CD4-positive, alpha-beta T cell treated with Interleukin-15 for 1 hour (primary cell): ENCODE measurements at regions not wholly inside any gene's neighbourhood (a gene's known extent, or its start where the extent isn't known, plus 50 kb on each side); places are given as distances from the start of the nearest gene placed in this dataset.

ENCODE experiments used
- DNase-seq: peaks from one replicate; pipeline ENCODE4 v3.0.0-alpha.2; 2020

DNA sequence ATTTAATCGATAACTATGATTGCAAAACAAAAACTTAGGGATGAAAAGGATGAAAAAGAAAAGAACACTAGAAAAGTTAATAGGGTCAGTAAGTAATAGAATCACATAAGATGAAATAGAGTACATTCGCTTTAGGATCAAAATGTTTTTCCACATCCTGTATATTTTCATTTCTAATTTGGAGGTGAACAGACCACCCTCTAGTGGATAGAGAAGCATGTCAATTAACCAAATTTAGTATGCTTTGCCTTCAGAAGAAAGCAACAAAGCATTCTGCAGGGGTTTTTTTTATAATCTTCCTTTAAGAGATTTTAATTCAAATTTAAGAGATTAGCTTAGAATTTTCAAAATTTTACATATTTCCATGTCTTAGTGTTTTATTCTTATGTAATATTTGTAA is 611.0 kb upstream of the SGCG start:
- no peak for DNase-seq

DNA sequence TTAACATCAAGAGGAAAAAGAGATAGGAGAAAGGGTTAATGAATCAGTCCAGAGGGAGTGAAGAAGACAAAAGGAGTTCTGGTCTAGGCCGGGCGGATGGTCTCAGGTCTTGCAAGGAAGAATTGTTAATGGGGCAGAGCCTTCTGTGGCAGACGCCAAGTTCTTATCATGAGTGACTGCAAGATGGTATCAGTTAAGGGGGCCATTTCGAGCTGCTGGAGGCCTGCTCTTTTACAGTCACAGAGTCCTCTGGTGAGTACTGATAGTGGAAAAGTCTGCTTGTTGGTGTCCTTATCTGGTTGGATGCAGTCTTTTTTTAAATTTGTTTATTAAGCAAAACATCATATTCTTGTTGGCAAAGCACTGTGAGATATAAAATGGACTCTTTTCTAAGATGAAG is 590.9 kb upstream of the SGCG start:
- DNase-seq: no peak

DNA sequence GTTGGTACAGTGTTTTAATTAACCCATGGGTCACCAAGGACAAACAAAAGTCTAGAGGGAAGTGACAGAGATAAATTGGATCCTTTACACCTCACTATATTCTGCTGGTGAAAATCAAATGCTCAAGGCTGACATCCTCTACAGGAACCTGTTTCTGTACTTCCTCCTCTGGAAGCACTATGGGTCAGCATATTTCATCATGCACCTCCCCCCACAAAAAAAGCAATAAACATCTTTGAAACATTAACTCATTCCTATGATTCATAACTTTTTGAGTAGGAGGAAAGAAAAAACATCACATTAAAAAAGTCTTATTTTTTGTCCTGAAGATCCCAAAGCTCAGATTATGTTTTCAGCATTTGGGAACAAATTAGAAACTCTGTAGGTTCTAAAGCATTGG is 588.3 kb upstream of the SGCG start:
- DNase-seq: no peak

DNA sequence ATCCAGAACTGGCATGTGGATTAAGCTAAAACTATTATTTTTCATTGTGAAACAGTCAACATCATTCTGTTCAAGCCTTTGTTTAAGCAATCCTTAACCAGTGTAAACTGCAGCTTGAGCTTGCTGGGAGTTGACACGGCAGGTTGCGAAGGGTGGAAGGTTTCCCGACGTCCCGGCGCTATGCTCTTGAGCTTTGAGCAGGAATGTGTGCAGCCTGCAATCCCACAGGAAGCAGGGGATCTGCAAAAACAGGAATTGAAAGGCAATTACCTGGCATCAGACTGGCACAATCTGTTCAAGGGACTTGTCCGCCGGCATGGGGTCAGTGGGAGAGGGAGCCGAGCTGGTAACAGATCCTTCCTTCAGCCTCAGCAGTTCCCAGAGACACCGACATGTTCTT is 586.7 kb upstream of the SGCG start:
- DNase-seq: no peak

GRCh38 chr13:22596171-22596863 is 584.5 kb upstream of the SGCG start:
- DNase-seq: no peak

GRCh38 chr13:22599156-22599555 is 581.6 kb upstream of the SGCG start:
- DNase-seq: no peak

GRCh38 chr13:22618002-22618401 is 562.8 kb upstream of the SGCG start:
- no peak for DNase-seq

DNA sequence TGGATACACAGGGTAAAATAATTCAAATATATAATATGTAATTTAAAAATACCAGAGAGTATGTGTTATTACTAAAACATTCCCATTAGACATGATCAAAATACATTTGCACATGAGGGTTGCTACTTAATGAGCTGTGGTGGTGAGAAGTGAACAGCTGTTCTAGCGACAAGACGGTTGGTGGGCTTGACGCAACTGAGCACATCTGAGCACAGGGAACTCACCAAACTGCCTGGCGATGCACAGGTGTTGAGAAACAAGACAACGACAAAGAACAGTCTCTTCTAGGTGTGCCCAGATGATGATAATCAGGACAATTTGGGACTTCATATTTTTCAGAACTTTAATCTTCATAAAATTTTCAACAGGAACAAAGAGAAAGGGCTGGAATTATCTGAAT is 555.1 kb upstream of the SGCG start:
- DNase-seq: no peak

DNA sequence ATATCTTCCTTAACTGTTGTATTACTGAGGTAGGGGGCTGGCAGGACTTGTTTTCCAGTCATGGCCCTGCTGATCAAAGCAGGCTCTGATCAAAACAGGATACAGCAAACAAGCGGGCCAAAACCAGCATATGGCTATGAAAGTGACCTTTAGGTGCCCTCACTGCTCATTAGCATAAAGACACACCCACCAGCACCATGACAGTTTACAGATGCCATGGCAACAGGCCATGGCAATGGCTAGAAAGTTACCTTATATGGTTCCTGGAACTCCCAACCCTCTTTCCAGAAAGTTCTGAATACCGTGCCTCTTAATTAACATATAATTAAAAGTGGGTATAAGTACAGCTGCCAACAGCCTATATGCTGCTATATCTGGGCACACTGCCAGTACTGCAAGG is 551.4 kb upstream of the SGCG start:
- DNase-seq: no peak

- DNase-seq: no peak
Observed at GRCh38 chr13:22642088-22642487, 538.7 kb upstream of the SGCG start.

DNA sequence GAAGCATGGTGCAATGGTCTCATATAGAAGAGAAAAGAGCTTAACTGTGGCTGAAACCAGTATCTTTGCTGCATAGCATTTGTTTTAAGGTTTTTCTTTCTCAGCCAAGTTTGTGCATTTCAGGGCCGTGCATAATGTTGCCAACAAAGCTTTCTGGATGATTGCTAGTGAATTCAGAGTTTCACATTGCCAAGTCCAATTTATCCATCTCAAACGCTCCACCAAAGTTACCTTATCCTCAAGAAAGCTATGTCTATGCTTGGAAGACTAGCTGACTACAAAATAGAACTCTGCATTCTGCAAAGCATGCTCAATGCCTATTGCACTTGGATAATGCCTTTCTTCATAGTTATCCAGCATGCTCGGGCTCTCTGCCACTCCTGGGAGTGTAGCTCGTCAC is 535.8 kb upstream of the SGCG start:
- DNase-seq: no peak

GRCh38 chr13:22647156-22647850 is 533.5 kb upstream of the SGCG start:
- DNase-seq: no peak

- DNase-seq: no peak
Observed at GRCh38 chr13:22648320-22648801, 532.4 kb upstream of the SGCG start.

GRCh38 chr13:22652796-22653195 is 528.0 kb upstream of the SGCG start:
- DNase-seq: no peak

DNA sequence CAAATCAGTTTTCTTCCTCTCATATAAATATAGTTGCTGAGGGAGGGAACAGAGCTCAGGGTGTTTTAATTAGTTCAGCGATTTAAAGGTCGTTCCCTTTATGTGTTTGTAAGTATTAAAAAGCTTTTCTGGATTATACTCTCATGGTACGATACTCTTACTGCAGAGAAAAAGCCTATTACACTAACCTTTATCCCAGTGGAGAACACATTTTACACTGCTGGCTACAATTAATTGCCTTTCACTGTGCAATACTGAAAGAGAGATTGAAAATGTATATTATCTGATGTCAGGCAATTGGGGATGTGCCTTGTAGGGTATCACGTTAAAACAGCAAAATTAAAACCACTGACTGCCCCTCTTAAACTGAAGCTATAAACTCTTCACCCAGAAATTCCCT is 526.9 kb upstream of the SGCG start:
- DNase-seq: no peak

DNA sequence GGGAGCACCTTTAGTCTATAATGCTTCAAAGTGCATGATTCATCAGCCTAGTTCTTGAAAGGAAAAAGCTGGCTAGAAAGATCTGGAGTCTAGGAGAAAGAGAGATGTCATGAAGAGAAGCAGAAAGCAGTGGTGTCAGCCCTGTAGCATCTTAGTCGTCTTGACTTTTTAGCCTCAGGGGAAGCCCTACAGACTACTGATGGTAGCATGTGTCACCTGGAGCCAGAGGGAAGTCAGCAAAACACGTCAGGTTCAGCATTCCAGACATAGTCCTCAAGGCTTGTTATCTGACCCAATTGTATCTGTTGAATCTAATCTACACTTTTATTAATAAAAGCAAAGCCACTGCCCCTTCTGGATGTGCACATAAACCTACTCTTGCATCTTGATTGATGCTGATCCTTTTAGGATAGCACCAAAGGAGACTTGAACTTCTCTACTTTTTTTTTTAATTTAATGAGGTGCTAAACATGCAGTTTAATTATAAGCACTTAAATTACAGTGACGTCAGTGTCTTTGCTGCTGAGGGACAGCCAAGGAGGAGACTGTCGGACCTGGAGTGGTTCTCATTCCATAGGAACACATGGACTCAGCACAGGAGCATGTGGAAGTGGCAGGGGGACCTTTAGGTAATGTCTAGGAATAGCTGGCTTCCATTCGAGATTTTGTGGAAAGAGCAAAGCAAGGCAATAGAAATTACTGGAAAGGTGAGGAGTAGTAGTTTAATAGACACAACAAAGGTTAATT is 525.5 kb upstream of the SGCG start:
- no peak for DNase-seq

DNA sequence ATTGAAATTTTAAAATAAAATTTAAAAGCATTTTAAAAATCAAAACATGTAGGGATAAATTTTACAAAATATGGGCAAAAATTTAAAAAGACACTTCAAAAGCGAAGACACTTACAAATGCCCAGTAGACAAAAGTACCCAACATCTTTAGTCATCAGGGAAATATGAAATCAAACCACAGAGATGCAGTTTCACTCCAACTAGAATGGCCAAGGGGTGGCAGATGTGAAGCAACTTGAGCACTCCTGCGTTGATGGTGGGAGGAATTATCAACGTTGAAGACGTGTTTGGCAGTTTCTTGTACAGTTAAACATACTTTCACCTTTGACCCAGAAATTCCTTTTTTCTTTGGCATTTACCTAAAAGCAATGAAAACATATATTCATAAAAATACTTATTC is 518.0 kb upstream of the SGCG start:
- DNase-seq: no peak

- no peak for DNase-seq
Observed at GRCh38 chr13:22665506-22665905, 515.3 kb upstream of the SGCG start.

GRCh38 chr13:22690756-22691155 is 490.0 kb upstream of the SGCG start:
- DNase-seq: no peak

DNA sequence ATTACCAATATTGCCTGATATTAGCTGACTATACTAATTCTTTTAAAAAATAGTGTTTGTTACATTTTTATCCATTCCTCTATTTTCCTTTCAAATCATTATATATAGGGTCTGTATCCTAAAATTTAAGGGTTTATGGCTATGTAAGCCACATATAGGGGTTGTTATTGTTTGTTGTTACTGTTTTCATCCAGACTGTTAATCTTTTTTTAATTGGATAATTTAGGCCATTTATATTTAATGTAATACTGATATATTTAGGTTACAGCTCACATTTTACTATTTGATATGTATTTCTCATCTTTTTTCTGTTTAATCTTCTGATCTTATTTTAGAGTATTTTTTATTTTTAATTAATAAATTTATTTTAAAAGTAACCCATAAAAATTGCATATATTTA is 487.1 kb upstream of the SGCG start:
- no peak for DNase-seq

- DNase-seq: no peak
Observed at GRCh38 chr13:22696433-22696832, 484.3 kb upstream of the SGCG start.

DNA sequence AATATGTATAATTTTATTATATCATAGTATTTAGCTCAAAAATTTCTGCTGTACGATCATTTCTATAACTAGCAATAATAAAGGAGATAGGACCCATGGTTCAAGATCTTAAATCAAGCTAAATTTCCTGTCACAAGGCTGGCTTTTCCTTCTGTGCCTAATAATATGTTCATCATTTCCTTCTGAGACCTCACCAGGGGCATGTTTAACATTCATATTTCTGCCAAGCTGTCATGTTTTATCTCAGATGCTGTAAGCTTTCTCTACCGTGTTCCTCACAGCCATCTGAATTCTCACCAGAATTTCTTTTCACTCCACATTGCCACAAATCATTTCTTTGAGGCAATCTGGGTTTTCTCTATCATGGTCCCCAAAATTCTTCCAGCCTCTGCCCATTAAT is 482.3 kb upstream of the SGCG start:
- no peak for DNase-seq

DNA sequence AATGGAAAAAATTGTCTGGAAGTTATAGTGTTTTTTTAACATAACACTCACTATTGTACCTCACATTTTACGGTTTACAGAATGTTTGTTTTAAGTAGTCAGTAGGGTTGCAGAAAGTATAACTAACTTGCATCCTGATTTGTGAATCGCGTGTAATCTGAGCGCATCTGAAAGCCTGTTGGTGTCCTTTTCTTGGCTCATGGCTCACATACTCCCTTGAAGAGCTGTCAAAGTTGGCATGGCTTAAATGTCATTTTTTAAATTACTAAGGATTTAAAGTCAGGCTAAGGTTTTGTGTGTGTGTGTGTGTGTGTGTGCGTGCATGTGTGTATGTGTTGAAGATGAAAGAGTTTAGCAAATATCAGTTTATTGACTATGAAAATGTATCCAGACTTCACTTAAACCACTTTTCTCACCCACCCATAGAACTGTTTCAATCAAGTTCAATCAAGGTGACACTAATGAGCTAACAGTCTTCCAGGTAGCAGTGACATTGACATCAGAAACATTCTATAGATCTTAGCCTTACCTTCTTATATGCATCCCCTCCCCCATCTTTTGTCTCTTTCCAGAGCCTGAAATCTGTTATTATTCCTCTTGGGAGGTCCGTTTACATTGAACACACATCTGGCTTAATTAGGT is 480.4 kb upstream of the SGCG start:
- DNase-seq: no peak
